H9 (cell line): ENCODE measurements at regions not wholly inside any gene's neighbourhood (a gene's known extent, or its start where the extent isn't known, plus 50 kb on each side); places are given as distances from the start of the nearest gene placed in this dataset.

Source experiments
- DNase-seq: peaks from one replicate; pipeline ENCODE4 v3.0.0-alpha.2; 2017
- H2AFZ ChIP-seq: one replicate; pipeline ENCODE4 v1.6.1; 2013; ENCODE audit warnings: mild to moderate bottlenecking, low read length, control low read depth, moderate library complexity
- H2AK5ac ChIP-seq: 2 replicates; pipeline ENCODE4 v1.6.1; 2013; ENCODE audit warnings: low read length, control low read depth, mixed read lengths; ENCODE audit not compliant: insufficient read length
- H2BK120ac ChIP-seq: one replicate; pipeline ENCODE4 v1.6.1; 2013; ENCODE audit warnings: low read depth, mild to moderate bottlenecking, low read length, control low read depth, inconsistent platforms; ENCODE audit not compliant: poor library complexity, severe bottlenecking
- H2BK12ac ChIP-seq: 2 replicates; pipeline ENCODE4 v1.6.1; 2013; ENCODE audit warnings: low read length, control low read depth, mixed read lengths, low read depth; ENCODE audit not compliant: insufficient read length
- H2BK15ac ChIP-seq: 2 replicates; pipeline ENCODE4 v1.6.1; 2013; ENCODE audit warnings: low read depth, low read length, control low read depth
- H2BK20ac ChIP-seq: one replicate; pipeline ENCODE4 v1.6.1; 2013; ENCODE audit warnings: low read depth, mild to moderate bottlenecking, low read length, control low read depth, inconsistent platforms; ENCODE audit not compliant: poor library complexity, severe bottlenecking
- H2BK5ac ChIP-seq: 2 replicates; pipeline ENCODE4 v1.6.1; 2013; ENCODE audit warnings: low read length, control low read depth, mixed read lengths; ENCODE audit not compliant: insufficient read length
- H3K14ac ChIP-seq: 2 replicates; pipeline ENCODE4 v1.6.1; 2013; ENCODE audit warnings: low read length, control low read depth; ENCODE audit not compliant: insufficient read depth
- H3K18ac ChIP-seq: 2 replicates; pipeline ENCODE4 v1.6.1; 2013; ENCODE audit warnings: low read depth, mild to moderate bottlenecking, mixed read lengths, low read length, control low read depth; ENCODE audit not compliant: insufficient read length
- H3K23ac ChIP-seq: 2 replicates; pipeline ENCODE4 v1.6.1; 2013; ENCODE audit warnings: low read length, control low read depth, mixed read lengths, low read depth; ENCODE audit not compliant: insufficient read length
- H3K23me2 ChIP-seq: 2 replicates; pipeline ENCODE4 v1.6.1; 2013; ENCODE audit warnings: low read depth, mild to moderate bottlenecking, mixed read lengths, low read length, control low read depth; ENCODE audit not compliant: insufficient read length, poor library complexity, severe bottlenecking
- H3K27ac ChIP-seq: 2 replicates; pipeline ENCODE4 v1.5.1; 2013; ENCODE audit warnings: low read length, control low read depth, mixed read lengths, low read depth; ENCODE audit not compliant: insufficient read length
- H3K27me3 ChIP-seq: 2 replicates; pipeline ENCODE4 v1.6.1; 2013; ENCODE audit warnings: low read length, control low read depth, inconsistent platforms; ENCODE audit not compliant: insufficient read depth
- H3K4ac ChIP-seq: 2 replicates; pipeline ENCODE4 v1.6.1; 2013; ENCODE audit warnings: low read depth, mild to moderate bottlenecking, control low read depth, inconsistent platforms, low read length, moderate library complexity
- H3K4me1 ChIP-seq: 2 replicates; pipeline ENCODE4 v1.6.1; 2013; ENCODE audit warnings: low read length, control low read depth, inconsistent platforms; ENCODE audit not compliant: insufficient read depth
- H3K4me2 ChIP-seq: 2 replicates; pipeline ENCODE4 v1.6.1; 2013; ENCODE audit warnings: low read length, control low read depth, mixed read lengths; ENCODE audit not compliant: insufficient read length, insufficient read depth
- H3K56ac ChIP-seq: 2 replicates; pipeline ENCODE4 v1.6.1; 2013; ENCODE audit warnings: low read depth, mild to moderate bottlenecking, mixed read lengths, low read length, control low read depth; ENCODE audit not compliant: insufficient read length
- H3K79me1 ChIP-seq: 2 replicates; pipeline ENCODE4 v1.6.1; 2013; ENCODE audit warnings: low read depth, mild to moderate bottlenecking, moderate library complexity, low read length, control low read depth, inconsistent platforms; ENCODE audit not compliant: insufficient read depth, poor library complexity, severe bottlenecking
- H3K79me2 ChIP-seq: 2 replicates; pipeline ENCODE4 v1.6.1; 2013; ENCODE audit warnings: low read length, control low read depth, inconsistent platforms; ENCODE audit not compliant: insufficient read depth
- H3K9ac ChIP-seq: 2 replicates; pipeline ENCODE4 v1.6.1; 2013; ENCODE audit warnings: low read length, control low read depth, mixed read lengths; ENCODE audit not compliant: insufficient read length; ENCODE audit errors: extremely low read depth
- H3K9me3 ChIP-seq: one replicate; pipeline ENCODE4 v1.6.1; 2013; ENCODE audit warnings: low read depth, low read length, inconsistent platforms; ENCODE audit not compliant: control insufficient read depth
- H3T11ph ChIP-seq: one replicate; pipeline ENCODE4 v1.6.1; 2013; ENCODE audit warnings: mild to moderate bottlenecking, low read length, control low read depth, inconsistent platforms
- H4K20me1 ChIP-seq: one replicate; pipeline ENCODE4 v1.6.1; 2013; ENCODE audit not compliant: control insufficient read depth, insufficient read length, insufficient read depth
- H4K5ac ChIP-seq: 2 replicates; pipeline ENCODE4 v1.6.1; 2013; ENCODE audit warnings: low read depth, mild to moderate bottlenecking, mixed read lengths, low read length, control low read depth; ENCODE audit not compliant: insufficient read length
- H4K8ac ChIP-seq: replicated peaks from 2 replicates; pipeline ENCODE4 v1.6.1; 2013; ENCODE audit warnings: low read length, control low read depth, mixed read lengths, low read depth; ENCODE audit not compliant: insufficient read length
- H4K91ac ChIP-seq: 2 replicates; pipeline ENCODE4 v1.6.1; 2013; ENCODE audit warnings: low read depth, mild to moderate bottlenecking, moderate library complexity, mixed read lengths, low read length, control low read depth; ENCODE audit not compliant: insufficient read length
- H3K27ac Mint-ChIP-seq, 3 experiments: 2 replicates in 2 of 3; 3 replicates in 1 of 3; pipeline ENCODE4 v1.8.0; 2020 to 2021; ENCODE audit warnings: mixed read lengths in 3 of 3, mild to moderate bottlenecking in 1 of 3, moderate library complexity in 1 of 3
- H3K27me3 Mint-ChIP-seq: 2 replicates; pipeline ENCODE4 v1.8.0; 2021; ENCODE audit warnings: low read depth, mild to moderate bottlenecking, moderate library complexity, mixed read lengths
- H3K36me3 Mint-ChIP-seq, 3 experiments: 2 replicates in 2 of 3; 3 replicates in 1 of 3; pipeline ENCODE4 v1.8.0; 2020 to 2021; ENCODE audit warnings: low read depth in 3 of 3, mixed read lengths in 3 of 3; ENCODE audit not compliant: insufficient read depth in 1 of 3
- H3K4me1 Mint-ChIP-seq, 2 experiments: 2 replicates each; pipeline ENCODE4 v1.8.0; 2020; ENCODE audit warnings: mixed read lengths in 2 of 2
- H3K4me3 Mint-ChIP-seq, 2 experiments: 2 replicates in 1 of 2; 3 replicates in 1 of 2; pipeline ENCODE4 v1.8.0; 2020 to 2021; ENCODE audit warnings: mild to moderate bottlenecking in 2 of 2, mixed read lengths in 2 of 2, moderate library complexity in 1 of 2
- H3K9me3 Mint-ChIP-seq, 2 experiments: 2 replicates in 1 of 2; 3 replicates in 1 of 2; pipeline ENCODE4 v1.8.0; 2020; ENCODE audit warnings: mild to moderate bottlenecking in 2 of 2, mixed read lengths in 2 of 2, moderate library complexity in 1 of 2
- WGBS: extraction: QIAGEN DNeasy Blood & Tissue Kit; methylation state at CpG from one replicate; pipeline ENCODE4 v1.1.7; 2013; ENCODE audit warnings: missing lambda C conversion rate, low lambda C conversion rate, mixed read lengths; ENCODE audit not compliant: insufficient read length; ENCODE audit errors: extremely low coverage; 5-methylcytosine and 5-hydroxymethylcytosine counted together
- TF ChIP-seq, protein P1 (sequence below): fragments of 200-600 bp; sonication (generic); conservative IDR thresholded peaks from 3 replicates; pipeline ENCODE4 v1.8.0; 2021; ENCODE audit warnings: antibody characterized with exemption, mild to moderate bottlenecking

DNA sequence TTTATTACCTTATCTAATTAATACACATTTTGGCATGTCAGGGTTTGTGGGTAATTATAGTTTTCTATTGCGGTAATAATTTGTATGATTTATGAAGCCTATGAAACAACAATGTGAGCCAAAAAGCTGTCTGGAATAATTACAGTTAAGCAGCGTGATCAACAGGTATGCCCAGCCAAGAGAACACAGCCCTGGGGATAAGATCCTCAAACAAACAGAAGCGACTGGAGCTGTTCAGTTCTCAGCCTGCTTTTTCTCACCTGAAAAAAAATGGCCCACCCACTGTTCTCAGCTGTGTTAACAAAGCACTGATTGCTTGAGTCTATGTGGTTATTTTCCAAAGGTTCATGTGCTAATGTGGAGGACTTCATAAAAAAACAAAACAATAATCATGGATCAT lies 855.8 kb downstream of the GATA3 start:
- TF ChIP-seq, protein P1, sequence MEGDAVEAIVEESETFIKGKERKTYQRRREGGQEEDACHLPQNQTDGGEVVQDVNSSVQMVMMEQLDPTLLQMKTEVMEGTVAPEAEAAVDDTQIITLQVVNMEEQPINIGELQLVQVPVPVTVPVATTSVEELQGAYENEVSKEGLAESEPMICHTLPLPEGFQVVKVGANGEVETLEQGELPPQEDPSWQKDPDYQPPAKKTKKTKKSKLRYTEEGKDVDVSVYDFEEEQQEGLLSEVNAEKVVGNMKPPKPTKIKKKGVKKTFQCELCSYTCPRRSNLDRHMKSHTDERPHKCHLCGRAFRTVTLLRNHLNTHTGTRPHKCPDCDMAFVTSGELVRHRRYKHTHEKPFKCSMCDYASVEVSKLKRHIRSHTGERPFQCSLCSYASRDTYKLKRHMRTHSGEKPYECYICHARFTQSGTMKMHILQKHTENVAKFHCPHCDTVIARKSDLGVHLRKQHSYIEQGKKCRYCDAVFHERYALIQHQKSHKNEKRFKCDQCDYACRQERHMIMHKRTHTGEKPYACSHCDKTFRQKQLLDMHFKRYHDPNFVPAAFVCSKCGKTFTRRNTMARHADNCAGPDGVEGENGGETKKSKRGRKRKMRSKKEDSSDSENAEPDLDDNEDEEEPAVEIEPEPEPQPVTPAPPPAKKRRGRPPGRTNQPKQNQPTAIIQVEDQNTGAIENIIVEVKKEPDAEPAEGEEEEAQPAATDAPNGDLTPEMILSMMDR, result no peak
- Mint-ChIP-seq H3K9me3 (peaks cover 0 to 3% of the 10 kb centered on the region in 2 experiments; a peak in 1 of 5 replicates), H3K4me3 (no peak overlapping the region), H3K27ac (no peak overlapping the region), H3K4me1 (peaks cover 8 to 16% of the 10 kb centered on the region in 2 experiments), H3K36me3 (no peaks in the 10 kb centered on the region), H3K27me3 (peaks cover 3% of the 10 kb centered on the region)
- H3K14ac ChIP-seq, result no peak overlapping the region
- H3K18ac ChIP-seq, result no peak overlapping the region
- H3K56ac ChIP-seq, result no peak overlapping the region
- H3K23me2 ChIP-seq, result no peaks in the 10 kb centered on the region
- no peaks in the 10 kb centered on the region for H3K27me3 ChIP-seq
- H3K27ac ChIP-seq, result no peak overlapping the region
- no peaks in the 10 kb centered on the region for H3K4me1 ChIP-seq
- H3K4ac ChIP-seq, result no peak overlapping the region
- H3K79me1 ChIP-seq, result no peaks in the 10 kb centered on the region
- H2BK12ac ChIP-seq, result no peak overlapping the region
- no peak overlapping the region for H3K4me2 ChIP-seq
- H2BK120ac ChIP-seq, result no peak overlapping the region
- H2AFZ ChIP-seq, result no peak overlapping the region
- no peak overlapping the region for H2BK20ac ChIP-seq
- H4K91ac ChIP-seq, result no peak overlapping the region
- no CpG with 5 or more reads among the region's 3 CpGs for WGBS
- no peak overlapping the region for H4K8ac ChIP-seq
- no peaks in the 10 kb centered on the region for H4K20me1 ChIP-seq
- no peak for DNase-seq
- no peak overlapping the region for H3T11ph ChIP-seq
- H2BK15ac ChIP-seq, result no peak overlapping the region
- H2AK5ac ChIP-seq, result no peak overlapping the region
- H4K5ac ChIP-seq, result no peak overlapping the region
- no peaks in the 10 kb centered on the region for H3K9me3 ChIP-seq
- H3K79me2 ChIP-seq, result no peaks in the 10 kb centered on the region
- no peak overlapping the region for H3K23ac ChIP-seq
- H3K9ac ChIP-seq, result no peak overlapping the region
- no peak overlapping the region for H2BK5ac ChIP-seq
